NCI-H345 (cell line): ENCODE measurements at regions not wholly inside any gene's neighbourhood (a gene's known extent, or its start where the extent isn't known, plus 50 kb on each side); places are given as distances from the start of the nearest gene placed in this dataset.

Experiments
- DNase-seq: peaks from one replicate; lab custom pipeline; 2025; lab: John Stamatoyannopoulos, UW

DNA sequence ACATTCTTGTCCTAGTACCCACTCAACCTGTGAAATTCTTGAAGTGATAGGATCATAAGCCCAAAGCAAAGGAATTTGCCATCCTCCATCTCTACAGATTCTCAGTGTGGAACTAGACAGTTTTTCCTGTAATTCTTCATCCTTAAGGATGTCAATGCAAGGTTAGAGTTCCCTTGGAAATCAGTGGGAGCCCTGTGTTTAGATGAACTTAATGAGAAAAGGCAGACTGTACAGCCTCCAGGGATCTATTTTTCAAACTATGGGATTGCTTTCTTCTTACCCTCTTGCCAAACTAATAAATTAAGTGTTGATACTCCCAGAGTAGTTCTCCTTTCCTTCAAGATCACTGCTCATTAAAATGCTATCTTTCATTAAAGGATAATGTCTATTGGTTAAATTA, 78.1 kb upstream of the OLFM3 start:
- no peak for DNase-seq

DNA sequence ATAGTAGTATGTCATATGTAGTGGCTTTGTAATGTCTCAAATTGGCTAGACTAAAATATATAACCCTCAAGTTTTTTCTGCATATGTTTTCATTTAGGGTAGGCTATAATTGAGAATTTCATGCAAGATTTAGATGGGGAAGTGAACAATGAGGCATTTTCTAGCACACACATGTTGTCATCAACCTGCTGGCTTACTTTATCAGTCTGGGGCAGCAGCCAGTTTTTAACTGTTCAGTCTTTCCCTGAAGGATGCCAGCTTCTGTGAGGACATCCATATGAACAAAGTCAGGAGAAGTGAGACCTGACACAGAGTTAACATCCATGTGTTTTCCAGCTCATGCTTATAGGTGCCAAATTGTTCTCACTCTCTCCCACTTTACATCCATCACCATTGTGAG, 74.7 kb upstream of the OLFM3 start:
- no peak for DNase-seq

DNA sequence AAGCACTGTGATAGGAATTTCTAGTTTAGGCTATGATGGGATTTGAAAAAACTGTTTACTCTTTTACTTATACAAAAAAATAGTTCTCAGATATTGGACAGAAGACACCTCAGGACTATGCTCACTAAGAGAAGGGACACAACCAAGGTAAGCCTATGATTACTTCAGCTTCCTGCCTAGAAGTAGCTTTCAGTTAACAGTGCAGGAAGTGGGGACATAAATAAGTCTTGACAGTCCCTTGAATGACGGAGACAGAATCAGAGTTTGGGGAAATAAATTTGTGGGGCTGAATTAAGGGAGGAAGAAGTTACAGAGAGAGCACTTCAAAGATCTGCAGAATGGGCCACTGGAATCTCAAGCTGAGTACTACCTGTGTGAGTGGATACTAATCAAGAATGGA, 53.8 kb upstream of the OLFM3 start:
- DNase-seq: no peak

DNA sequence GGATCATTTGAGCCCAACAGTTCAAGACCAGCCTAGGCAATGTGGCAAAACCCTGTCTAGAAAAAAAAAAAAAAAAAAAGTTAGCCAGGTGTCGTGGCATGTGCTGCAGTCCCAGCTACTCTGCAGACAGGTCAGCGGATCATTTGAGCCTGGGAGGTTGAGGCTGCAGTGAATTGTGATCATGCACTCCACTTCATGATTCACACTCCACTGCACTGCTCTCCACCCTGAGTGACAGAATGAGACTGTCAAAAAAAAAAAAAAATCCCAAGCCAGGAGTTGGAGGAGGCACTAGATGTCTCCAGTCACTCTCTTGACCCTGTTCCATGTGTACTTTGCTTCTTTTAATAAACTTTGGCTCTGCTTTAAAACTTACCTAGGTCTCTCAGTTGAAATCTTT, 51.0 kb upstream of the OLFM3 start:
- DNase-seq: no peak
